HuH-7 (cell line): ENCODE measurements at regions not wholly inside any gene's neighbourhood (a gene's known extent, or its start where the extent isn't known, plus 50 kb on each side); places are given as distances from the start of the nearest gene placed in this dataset.

Experiments
- DNase-seq: peaks from one replicate; pipeline ENCODE4 v3.0.0; 2011; ENCODE audit warnings: low spot score

DNA sequence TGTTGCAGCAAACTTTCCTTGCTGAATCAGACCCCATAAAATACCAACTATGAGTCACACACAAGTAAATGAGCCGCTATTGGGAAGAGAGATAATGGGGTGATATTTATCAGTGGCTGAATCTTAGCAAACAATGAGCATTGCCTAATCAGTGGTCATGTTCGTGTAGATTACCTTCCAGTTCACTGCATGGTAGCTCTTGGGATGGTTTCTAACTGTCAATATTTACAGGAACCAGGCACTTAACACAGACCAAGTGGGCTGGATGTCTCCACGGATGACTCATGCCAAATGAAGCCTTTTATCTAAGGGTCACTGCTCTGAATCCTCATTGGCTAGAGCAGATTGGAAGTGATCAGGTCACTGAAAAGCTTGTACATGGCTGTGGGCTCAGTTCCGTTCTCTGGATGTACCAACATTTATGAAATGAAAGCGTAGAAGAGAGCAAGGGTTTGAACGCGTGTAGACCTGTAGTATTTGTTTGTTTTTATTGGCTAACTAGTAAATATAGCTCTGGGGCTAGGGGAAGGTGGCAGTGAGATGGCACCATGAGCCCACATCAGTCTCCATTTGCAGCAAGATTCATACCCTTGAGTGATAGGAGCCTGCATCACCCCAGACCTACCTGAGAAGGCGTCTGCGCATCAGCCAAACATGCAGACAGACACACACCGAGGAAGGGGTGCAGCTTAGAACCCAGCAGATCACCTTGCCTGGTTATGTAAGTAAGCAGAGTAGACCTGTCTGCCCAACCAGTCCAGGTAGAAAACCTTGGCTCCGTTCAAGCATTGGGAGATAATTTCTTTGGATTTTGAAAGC lies 153.3 kb downstream of the TOMM20 start:
- no peak for DNase-seq

DNA sequence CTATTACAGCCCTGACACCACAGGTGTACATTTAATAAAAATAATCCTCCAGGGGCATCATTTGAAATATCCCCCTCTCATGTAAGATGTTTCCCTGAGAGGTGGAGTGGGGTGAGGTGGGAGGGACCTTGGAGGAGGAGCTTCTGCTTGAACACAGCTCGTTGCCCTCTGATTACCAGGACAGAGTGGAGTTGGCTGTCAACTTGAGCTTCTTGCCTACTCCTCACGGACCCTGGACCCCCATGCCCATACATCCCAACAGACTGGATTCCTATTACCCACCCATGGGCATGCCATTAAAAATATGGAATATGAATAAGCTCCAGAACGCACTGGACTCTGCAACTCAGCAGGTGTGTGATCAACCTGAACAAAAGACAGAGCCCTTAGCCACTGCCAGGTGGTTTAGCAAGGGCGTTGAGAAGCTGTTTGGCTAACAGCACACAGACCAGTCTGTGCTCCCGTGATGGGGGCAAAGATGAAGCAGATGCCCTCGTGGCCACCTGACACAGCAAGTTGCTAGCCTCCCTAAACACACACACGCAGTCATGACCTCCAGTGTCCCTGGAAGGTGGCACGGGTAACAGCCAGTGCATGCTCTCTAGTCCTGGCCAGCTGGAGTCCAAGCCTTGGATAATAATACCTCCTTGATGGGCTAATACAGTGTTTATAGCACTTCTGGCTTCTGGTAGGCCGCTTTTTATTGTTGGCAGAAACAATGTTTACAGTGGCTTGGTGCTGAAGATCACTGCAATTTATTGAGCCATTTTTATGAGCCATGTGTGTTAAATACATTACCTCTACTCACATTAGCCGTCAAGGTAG lies 155.0 kb downstream of the TOMM20 start:
- no peak for DNase-seq

DNA sequence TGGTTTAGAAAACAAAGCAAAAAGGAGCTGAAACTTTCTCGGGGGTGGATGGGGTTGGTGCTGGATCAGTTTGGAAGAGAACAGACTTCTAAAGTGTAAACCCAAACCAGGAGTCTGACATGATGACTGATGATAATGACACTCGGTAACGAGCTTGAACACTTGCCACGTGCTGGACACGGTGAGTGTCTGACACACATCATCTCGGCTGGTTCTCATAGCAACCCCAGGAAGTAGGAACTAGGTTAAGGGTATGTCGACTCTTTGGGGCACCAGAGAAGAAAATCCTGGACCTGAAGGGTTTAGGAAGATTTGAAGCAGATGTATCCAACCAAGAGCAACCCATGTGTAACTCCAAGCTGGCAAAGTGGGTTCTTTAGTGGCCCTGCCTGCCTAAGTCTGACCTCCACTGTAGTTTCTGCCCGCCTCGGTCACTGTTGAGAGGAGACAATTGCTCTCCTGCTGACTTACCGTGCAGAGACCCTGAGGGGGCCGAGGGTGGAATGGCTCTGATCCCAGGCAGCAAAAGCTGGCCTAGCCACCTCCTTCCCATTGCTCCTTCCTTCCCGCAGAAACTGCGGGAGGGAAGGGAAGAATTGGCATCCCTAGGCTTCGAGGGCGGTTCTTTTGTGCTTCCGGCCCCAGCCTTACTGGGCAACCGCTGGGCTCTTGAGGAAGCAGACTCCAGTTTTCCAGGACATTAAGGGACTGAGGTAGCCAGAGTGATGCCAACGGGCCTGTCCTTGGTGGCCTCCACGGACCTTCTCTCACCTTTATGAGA lies 156.0 kb downstream of the TOMM20 start:
- DNase-seq: no peak

DNA sequence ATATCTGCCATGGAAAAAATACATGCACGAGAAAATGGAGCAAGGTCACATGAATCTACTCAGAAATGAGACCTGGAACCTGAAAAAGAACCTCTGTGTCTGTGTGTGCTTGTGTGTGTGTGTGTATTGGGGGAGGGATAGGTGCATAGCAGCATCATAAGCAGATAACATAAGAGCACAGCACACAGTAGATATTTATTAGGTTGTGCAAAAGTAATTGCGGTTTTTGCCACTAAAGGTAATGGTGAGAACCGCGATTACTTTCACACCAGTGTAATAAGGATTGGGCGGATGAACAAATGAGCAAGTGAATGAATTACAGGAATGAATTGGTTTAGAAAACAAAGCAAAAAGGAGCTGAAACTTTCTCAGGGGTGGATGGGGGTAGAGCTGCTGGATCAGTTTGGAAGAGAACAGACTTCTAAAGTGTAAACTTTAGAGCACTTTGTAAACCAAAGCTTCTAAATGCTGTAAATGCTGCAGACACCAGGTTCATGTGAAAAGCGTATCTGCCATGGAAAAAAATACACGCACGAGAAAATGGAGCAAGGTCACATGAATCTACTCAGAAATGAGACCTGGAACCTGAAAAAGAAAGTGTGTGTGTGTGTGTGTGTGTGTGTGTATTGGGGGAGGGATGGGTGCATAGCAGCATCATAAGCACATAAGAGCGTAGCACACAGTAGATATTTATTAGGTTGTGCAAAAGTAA lies 156.9 kb downstream of the TOMM20 start:
- no peak for DNase-seq

DNA sequence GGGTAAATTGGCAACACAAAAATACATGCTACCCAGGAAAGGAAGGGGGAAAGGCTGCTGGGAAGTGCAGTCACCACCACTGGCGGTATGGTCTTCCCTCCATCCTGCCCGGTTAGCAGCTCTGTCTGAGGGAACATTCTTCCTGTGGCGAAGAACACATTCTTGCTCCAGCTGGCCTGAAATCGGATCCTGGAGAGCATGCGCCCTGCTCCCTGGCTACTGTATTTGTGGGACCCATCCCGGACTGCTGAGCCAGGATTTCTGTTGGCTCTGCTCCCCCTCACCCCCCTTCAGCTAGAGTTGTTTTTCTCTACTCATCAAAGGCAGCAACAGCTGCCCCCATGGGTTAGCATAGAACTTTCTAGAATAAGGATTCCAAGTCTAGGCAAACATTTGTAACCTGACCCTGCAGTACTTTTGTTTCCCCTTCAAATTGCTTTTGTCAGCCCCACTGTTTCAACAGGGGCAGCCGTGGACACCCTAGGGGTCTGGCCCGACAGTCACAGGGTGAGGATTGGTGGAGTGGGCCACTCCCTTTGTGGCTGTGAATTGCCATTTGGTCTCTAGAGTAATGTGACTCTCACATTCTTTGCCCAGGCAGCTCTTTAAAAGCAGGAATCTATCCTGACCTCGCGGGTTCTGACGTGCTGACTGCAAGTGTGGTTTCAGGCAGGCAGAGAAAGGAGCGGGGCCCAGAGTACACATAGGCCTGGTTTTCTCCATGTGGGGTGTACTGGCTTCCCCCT lies 157.7 kb downstream of the TOMM20 start:
- DNase-seq: no peak

DNA sequence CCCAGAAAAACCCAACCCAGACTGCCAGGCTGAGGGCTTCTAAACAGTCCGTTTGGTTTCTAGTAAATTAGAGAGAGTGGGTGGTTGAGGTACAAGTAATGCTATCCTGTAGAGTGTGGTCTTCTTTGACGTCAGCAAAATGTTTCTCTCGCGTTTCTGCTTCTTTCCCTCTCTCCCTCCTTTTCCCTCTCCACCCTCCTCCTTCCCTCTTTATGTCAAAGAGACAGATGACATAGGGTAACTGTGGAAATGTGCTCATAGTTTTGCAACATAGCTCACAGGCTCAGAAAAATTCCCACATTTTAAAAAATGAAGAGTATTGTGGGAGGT lies 158.3 kb downstream of the TOMM20 start:
- no peak for DNase-seq

DNA sequence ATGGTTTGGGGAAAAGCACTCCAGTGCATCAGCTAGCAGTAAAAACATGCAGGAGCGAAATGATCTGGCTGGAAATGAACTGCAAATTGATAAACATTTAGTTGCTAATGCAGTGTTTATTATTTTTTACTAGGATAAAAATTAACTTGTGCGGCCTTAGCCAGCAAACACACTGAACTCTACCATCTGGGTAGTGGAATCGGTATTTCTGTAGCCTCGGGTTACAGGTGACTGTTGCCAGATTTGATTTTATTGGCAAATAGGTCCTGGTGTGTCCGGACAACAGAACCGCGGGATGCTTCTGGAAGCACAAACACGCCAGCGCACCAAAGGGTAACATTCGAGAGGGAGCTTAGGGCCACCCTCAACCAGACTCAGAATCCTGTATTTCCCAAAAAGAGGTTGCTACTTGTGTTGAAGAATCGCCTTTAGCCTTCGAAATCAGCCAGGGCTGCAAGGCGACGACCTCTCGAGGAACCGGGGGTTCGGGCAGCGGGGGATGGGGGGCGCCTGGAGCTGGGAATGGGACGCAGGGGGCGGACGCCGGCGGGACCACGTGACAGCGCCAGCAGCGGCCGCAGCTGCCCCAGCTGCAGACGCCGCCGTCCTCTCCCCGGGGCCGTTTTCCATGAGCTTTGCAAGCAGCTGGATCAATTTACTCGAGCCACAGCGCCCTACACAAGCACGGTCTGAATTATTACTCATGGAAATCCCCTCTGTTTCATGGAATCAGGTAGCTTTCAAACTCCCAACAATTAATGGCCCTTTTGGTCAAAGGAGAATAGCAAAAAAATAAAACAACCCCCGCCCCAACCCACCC lies 158.8 kb downstream of the TOMM20 start:
- DNase-seq: no peak

DNA sequence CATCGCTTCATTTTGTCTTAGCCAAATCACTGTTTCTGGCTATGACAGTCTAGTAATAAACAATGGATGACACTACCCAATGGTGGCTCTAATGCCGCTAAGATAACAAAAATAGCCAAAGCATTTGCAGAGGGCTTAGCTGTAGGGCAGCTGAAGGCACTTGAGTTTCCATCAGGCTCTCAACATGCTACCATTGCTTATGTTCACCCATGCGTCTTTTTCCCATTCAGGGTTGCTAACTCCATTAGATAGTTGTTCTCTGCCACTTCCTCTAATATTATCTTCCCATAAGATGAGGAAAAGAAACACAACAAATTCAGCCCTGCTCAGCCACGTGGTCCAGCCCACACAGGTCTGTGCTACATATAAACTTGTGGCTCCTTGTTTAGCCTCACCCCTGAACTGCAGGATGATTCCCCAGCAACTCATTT lies 159.6 kb downstream of the TOMM20 start:
- DNase-seq: no peak

DNA sequence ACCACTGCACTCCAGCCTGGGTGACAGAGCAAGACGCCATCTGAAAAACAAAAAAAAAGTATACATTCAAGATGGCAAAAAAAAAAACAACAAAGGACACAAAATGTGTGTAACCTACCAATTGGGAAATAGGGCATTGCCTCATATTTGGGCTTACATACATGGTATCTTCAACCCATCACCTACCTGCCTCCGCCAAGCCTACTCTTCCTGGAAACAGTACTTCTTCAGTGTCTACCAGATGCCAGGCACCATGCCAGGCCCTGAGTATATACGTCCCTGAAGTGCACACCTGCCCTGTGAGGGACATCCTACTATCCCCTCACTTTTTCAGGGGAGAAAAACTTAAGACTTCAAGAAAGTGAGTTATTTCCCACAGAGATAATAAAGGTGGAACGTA lies 160.2 kb downstream of the TOMM20 start:
- DNase-seq: no peak

DNA sequence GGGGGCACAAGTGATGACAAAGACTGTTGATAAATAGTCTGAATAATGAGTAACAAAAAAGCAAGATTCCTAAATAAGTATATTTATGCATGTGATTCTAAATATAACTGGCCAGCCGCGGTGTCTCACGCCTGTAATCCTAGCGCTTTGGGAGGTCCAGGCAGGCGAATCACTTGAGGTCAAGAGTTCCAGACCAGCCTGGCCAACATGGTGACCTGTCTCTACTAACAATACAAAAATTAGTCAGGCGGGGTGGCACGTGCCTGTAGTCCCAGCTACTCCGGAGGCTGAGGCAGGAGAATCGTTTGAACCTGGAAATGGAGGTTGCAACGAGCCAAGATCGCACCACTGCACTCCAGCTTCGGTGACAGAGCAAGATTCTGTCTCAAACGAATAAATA lies 161.5 kb downstream of the TOMM20 start:
- no peak for DNase-seq

DNA sequence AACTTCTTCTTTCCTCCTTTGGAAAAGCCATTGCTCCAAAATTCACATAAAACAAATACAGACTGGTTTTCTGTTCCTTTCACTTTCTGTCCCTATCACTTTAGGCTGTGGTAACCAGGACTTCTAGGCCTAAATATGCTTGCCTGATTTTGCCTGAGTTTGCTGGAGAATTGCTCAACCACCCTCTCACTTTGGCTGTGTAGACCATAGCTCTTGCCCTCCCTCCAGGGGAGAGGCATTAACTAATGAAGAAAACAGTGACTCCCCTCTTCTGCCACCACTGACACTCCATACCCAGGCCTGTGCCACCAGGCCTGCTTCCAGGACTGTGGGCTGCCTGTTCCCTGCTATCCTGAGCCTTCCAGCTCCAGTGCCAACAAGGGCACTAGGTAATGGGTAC lies 163.5 kb downstream of the TOMM20 start:
- no peak for DNase-seq

DNA sequence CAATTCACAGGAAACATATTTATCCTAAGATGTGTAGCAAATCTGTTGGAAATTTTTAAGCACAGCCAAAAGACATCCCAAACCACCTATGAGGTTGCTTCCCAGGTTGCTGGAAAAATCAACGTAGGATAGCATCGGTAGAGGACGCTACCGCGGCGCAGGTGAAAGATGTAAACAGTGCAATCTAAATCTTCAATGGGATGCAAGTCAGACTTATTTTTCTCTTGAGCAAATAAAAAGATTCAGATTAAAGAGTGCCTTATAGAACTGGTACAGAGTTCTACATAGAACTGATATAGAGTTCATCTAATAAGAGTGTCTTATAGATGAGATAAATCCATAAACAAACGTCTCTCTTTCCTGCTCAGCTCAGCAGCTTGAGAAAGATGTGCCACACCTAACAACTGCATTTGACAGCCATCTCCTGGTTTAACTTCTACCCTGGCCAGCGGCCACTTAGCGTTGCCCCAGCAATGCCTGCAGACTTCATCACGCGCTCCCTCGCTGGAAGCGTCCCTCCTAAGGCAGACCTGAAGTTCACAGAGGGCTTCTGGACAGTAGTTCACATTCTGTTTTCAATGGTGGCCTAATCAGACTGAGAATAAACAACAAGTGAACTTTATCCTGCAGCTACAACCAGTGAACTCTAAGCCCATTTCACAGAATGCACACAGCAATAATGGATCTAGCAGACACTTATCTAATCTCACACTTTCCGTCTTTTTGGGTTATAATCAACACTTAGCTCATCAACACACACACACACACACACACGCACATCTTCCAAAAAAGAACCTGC lies 164.5 kb downstream of the TOMM20 start:
- no peak for DNase-seq

DNA sequence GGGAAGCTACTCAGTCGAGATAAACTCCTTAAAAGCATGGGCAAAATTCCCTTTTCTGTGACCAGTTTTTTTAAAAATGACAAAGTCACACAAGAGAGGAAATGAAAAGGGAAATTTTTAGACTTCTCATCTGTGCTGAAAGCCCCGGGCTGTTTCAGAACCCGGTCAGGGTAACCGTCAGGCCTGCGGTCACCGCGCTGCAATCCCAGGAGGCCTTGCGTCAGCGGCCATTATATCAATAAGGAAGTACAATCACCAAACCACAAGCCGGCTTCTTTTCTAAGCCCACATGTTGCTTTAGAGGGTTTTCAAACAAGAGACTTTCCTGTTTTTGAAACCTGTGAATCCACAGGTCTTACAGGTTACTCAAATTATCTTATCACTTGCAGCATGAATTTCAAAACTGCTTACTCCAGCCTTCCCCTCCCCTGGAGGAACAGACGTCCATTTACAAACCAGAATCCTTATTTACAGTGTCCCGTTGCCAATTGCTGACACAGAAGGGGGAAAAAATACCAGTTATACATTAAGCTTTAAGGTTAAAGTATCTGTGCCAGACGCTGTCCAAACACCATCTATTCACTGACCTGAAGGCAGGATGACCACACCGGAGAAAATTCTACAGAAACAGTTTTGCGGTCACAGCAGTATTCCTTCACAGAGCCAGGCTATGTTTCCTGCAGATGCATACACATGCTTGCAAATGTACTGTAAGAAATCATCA lies 165.3 kb downstream of the TOMM20 start:
- DNase-seq: no peak

DNA sequence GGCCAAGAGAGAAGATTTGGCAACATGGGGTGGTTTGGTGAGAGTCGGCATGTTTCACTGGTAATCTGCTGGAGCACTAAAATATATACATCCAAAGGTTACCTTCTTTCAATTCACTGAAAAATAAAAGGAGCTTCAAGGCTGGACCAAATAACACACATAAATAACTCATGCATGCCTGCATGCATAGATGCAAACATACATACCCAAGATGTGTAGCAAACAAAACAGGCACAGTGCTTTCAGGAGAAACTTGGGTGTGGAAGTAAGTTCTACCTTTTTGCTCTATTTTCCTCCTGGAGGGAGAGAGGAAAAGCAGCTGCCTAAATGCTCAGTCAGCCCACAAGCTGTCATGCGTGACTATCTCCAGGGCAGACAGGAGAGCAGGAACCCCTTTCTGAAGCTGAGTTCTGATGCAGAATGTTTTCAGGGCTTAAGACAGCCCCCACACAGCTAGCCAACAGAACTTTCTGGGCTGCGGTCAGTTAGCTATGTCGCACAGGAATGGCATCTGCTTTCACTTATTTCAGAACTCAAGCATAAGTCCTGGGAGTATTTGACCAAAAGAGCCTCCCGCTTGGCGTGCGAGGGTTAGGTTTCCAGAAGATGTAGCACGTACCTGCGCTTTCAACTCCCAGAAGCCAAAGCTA lies 166.2 kb downstream of the TOMM20 start:
- DNase-seq: no peak

DNA sequence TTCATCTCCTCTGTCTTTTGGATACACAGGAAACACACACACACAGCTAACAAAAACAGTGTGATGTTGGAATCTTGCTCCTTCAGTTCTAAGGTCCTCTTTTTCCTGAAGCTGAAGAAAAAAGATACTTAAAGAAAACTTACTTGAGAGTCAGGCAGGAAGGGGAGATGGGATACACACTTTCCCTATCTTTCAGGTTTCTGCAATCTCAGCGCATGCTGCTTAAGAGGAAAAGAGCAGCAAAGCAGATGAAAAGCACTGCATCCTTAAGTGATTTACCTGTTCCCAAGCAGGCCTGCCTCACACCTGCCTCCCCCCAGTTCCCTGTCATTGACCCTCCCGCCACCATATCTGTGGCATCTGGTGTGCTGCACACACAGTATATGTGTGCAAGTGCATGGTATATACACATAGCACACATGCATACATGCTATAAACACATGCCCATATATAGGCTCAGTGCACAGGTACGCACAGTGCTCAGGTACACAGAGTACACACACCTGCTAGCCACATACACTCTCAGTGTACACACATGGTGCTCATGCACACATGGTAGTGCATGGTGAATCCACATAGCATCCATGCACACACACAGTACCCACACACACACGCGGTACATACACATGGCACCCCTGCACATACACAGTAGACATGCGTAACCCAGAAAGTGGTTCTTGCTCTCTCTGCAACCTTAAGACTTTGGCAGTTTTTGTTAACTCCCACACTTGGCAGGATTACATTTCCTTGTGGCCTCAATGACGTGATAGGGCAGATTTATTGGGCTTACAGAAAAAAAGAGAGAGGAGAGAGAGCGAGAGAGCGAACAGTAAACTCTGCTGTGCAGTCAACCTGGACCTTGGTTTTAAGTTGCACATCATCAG lies 166.9 kb downstream of the TOMM20 start:
- no peak for DNase-seq

DNA sequence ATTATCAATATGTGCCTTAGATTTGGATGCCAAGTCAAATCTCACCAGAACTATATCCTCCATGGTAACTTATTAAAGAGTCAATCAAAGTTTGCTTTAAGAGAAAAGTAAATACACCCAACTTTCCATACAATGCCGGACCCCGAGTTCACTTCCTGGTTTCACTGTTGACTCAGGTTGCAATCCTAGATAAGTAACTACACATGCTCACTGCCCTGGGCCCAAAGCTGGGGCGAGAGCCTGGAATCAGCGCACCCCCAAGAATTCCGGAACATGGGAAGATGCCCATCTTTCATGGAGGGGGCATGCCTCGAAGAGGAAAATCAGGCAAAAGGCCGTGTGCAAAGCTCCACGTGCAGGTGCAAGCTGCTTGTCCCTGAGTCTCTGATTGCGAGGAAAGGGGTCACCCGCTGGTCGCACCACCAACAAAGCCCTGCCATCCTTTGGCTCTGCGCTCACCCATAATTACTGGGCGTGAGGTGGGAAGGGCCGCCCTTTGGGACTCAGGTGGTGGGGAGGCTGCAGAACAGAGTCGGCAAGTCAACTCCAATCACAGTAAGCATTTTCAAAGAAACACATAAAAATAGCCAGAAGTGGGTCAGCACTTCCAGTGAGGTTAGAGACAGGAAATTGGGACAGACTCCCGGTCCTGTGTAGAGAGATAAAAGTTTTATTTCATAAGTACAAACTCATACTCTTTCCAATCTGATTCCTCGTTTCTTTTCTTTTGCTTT lies 167.7 kb downstream of the TOMM20 start:
- DNase-seq: no peak
